ENCODE measurements at regions not wholly inside any gene's neighbourhood (a gene's known extent, or its start where the extent isn't known, plus 50 kb on each side); places are given as distances from the start of the nearest gene placed in this dataset.

GRCh38 chr12:27864521-27864920 is 84.5 kb upstream of the MANSC4 start:
- TF ChIP-seq PBX3 (IDR thresholded peaks at IDR 0.05; ENCODE audit: insufficient replicate concordance, low read depth, low read length) (no peak), KAT2A (conservative IDR thresholded peaks at IDR 0.05; ENCODE audit: control insufficient read depth, low read depth, low read length) (no peak), IKZF1 (conservative IDR thresholded peaks at IDR 0.05) (no peak), CTCF (IDR thresholded peaks at IDR 0.05 in 2 of 3, conservative IDR thresholded peaks at IDR 0.05 in 1 of 3; ENCODE audit: control insufficient read depth in 2 of 3, extremely low read depth in 1 of 3, insufficient read depth in 1 of 3, low read depth in 3 of 3, low read length in 3 of 3) (no peak), SMC3 (IDR thresholded peaks at IDR 0.05; ENCODE audit: borderline replicate concordance, low read length) (no peak), STAT1 (conservative IDR thresholded peaks at IDR 0.05) (no peak), POLR2A (IDR thresholded peaks at IDR 0.05; ENCODE audit: low read depth, low read length) (no peak), EZH2 (IDR thresholded peaks at IDR 0.05; ENCODE audit: borderline replicate concordance, control insufficient read depth, low read depth, low read length) (no peak), TARDBP (IDR thresholded peaks at IDR 0.05; ENCODE audit: borderline replicate concordance) (no peak), RFX5 (IDR thresholded peaks at IDR 0.05; ENCODE audit: low read depth, low read length) (no peak), TAF1 (IDR thresholded peaks at IDR 0.05; ENCODE audit: borderline replicate concordance, low read depth, low read length) (no peak), SIN3A (IDR thresholded peaks at IDR 0.05; ENCODE audit: low read depth, low read length) (no peak)

All from GM12878 (cell line).